MCF 10A (cell line): ENCODE measurements at regions not wholly inside any gene's neighbourhood (a gene's known extent, or its start where the extent isn't known, plus 50 kb on each side); places are given as distances from the start of the nearest gene placed in this dataset.

ENCODE experiments used
- BruUV-seq: library from RNA; stranded (reverse); fragments of 400-500 nt; replicated peaks from 2 replicates; lab custom pipeline; 2021; lab: Mats Ljungman, UMichigan
- CTCF ChIA-PET: fragments of 300-600 bp; sonication (Branson Sonifier 250); formaldehyde crosslinking; extraction: SDS; loops from one replicate; lab custom pipeline; 2021; ENCODE audit warnings: antibody characterized with exemption, inconsistent platforms; lab: Yijun Ruan, JAX
- POLR2A ChIA-PET: fragments of 300-600, 350-650 bp; sonication (Branson Sonifier 250); formaldehyde crosslinking; extraction: SDS; loops from one replicate; lab custom pipeline; 2020; ENCODE audit warnings: antibody characterized with exemption, inconsistent platforms; lab: Yijun Ruan, JAX
- DNase-seq: peaks from one replicate; pipeline ENCODE4 v3.0.0-alpha.2; 2018; ENCODE audit not compliant: unreplicated experiment
- H3K27ac Mint-ChIP-seq: one replicate; pipeline ENCODE4 v1.8.0; 2022; ENCODE audit warnings: mild to moderate bottlenecking, low read depth, mixed read lengths; ENCODE audit not compliant: unreplicated experiment
- H3K27me3 Mint-ChIP-seq: one replicate; pipeline ENCODE4 v1.8.0; 2022; ENCODE audit warnings: mixed read lengths; ENCODE audit not compliant: insufficient read depth, unreplicated experiment
- H3K36me3 Mint-ChIP-seq: one replicate; pipeline ENCODE4 v1.8.0; 2022; ENCODE audit warnings: mild to moderate bottlenecking, moderate library complexity, mixed read lengths; ENCODE audit not compliant: insufficient read depth, unreplicated experiment
- H3K4me1 Mint-ChIP-seq: one replicate; pipeline ENCODE4 v1.8.0; 2022; ENCODE audit warnings: mixed read lengths; ENCODE audit not compliant: insufficient read depth, unreplicated experiment
- H3K4me3 Mint-ChIP-seq: one replicate; pipeline ENCODE4 v1.8.0; 2022; ENCODE audit warnings: mild to moderate bottlenecking, moderate library complexity, mixed read lengths; ENCODE audit not compliant: unreplicated experiment
- H3K9me3 Mint-ChIP-seq: one replicate; pipeline ENCODE4 v1.8.0; 2022; ENCODE audit warnings: mixed read lengths; ENCODE audit not compliant: unreplicated experiment
- intact Hi-C: fragments of 100-400 bp; cut with micrococcal nuclease; formaldehyde crosslinking; loops from 2 replicates; pipeline ENCODE4 v1.14.1; 2022
- TF ChIP-seq, protein P1 (sequence below): fragments of 200-600 bp; IDR thresholded peaks from one replicate; pipeline ENCODE4 v1.8.0; 2022; ENCODE audit warnings: antibody characterized with exemption, mild to moderate bottlenecking; ENCODE audit not compliant: unreplicated experiment

DNA sequence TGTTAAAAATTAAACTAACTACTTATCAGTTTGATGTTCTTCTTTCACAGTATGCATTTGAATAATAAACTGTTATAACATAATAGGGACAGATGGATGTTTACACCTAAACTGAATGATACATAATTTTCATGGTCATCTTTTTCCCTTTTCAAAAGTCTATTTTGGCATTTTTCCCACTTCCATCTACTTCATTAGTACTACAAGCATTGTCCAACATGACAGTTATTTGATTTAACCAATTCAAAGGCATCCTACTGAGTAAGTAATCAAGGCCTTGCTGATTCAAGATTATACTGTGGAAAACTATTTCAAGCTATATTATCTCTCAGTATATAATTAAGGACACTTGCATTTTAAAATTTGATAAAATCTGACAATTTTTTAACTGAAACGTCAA is 212.9 kb downstream of the FAT4 start:
- DNase-seq = no peak
- ChIA-PET POLR2A (no interaction called here), CTCF (interaction anchor here (0.6 kb wide), 1 partner anchor 750 kb away, joined by 3 read pairs; no protein-coding TSS in a partner anchor)
- TF ChIP-seq, protein P1, sequence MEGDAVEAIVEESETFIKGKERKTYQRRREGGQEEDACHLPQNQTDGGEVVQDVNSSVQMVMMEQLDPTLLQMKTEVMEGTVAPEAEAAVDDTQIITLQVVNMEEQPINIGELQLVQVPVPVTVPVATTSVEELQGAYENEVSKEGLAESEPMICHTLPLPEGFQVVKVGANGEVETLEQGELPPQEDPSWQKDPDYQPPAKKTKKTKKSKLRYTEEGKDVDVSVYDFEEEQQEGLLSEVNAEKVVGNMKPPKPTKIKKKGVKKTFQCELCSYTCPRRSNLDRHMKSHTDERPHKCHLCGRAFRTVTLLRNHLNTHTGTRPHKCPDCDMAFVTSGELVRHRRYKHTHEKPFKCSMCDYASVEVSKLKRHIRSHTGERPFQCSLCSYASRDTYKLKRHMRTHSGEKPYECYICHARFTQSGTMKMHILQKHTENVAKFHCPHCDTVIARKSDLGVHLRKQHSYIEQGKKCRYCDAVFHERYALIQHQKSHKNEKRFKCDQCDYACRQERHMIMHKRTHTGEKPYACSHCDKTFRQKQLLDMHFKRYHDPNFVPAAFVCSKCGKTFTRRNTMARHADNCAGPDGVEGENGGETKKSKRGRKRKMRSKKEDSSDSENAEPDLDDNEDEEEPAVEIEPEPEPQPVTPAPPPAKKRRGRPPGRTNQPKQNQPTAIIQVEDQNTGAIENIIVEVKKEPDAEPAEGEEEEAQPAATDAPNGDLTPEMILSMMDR = no peak
- H3K27ac Mint-ChIP-seq = no peak overlapping the region
- no TSS peak for BruUV-seq
- no peaks in the 10 kb centered on the region for H3K36me3 Mint-ChIP-seq
- no peak overlapping the region for H3K4me3 Mint-ChIP-seq
- intact Hi-C loops = no loop called here
- H3K9me3 Mint-ChIP-seq = peaks cover 3% of the 10 kb centered on the region
- H3K27me3 Mint-ChIP-seq = no peaks in the 10 kb centered on the region
- peaks cover 6% of the 10 kb centered on the region for H3K4me1 Mint-ChIP-seq

DNA sequence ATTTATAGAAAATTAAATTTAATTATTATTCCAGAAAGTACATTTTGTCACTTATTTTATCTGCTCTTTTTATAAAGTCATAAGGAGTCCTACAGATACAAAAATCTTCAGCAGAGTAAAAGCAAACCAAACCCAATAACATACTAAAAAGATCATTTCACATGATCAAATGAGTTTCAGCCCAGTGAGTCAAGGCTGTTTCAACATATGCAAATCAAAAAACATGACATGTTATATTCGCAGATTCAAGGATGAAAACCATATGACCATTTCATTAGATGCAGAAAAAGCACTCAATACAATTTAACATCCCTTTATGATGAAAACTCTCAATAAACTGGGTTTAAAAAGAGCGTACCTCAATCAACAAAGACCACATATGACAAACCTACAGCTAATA is 214.3 kb downstream of the FAT4 start:
- Mint-ChIP-seq H3K36me3 (no peaks in the 10 kb centered on the region), H3K27me3 (no peaks in the 10 kb centered on the region), H3K27ac (no peak overlapping the region), H3K9me3 (peaks cover 7% of the 10 kb centered on the region), H3K4me1 (peaks cover 6% of the 10 kb centered on the region), H3K4me3 (no peak overlapping the region)
- intact Hi-C loops = no loop called here
- DNase-seq = no peak
- ChIA-PET POLR2A (no interaction called here), CTCF (no interaction called here)
- BruUV-seq = no TSS peak
- TF ChIP-seq, protein P1 = no peak

DNA sequence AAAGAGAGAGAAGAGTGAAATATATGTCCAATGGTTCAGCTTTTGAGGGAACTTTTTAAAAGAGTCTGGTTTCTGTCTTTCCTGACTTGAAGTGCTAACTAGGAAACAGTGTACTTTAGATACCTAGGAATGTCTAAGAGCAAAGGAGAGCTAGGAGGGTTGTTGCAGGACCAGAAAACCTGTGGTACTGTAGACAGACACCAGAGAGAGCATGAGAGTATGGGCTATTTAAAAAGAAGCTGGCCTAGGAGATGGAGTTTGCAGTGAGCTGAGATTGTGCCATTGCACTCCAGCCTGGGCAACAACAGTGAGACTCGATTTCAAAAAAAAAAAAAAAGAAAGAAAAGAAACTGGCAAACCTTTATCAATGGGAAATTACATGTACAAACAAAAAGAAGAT is 223.9 kb downstream of the FAT4 start:
- no peak for DNase-seq
- CTCF ChIA-PET = no interaction called here
- TF ChIP-seq, protein P1 = no peak
- H3K27ac Mint-ChIP-seq = no peak overlapping the region
- no peak overlapping the region for H3K4me3 Mint-ChIP-seq
- peaks cover 10% of the 10 kb centered on the region for H3K9me3 Mint-ChIP-seq
- no peaks in the 10 kb centered on the region for H3K27me3 Mint-ChIP-seq
- no TSS peak for BruUV-seq
- H3K4me1 Mint-ChIP-seq = no peaks in the 10 kb centered on the region
- POLR2A ChIA-PET = no interaction called here
- H3K36me3 Mint-ChIP-seq = no peaks in the 10 kb centered on the region
- intact Hi-C loops = no loop called here

DNA sequence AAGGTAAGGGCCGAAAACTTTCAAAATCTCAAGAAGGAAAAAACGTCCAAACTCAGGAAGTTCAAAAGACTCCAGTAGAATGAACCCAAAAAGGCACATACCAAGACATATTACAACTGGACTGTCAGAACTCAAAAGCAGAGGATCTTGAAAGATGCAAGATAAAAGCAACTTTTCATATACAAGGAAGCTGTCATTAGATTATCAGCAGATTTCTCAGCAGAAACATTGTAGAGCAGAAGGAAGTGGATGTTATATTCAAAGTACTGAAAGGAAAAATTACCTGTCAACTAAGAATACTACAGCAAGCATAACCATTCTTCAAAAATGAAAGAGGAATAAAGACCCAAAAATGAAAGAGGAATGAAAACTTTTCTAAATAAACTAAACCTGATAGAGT is 224.9 kb downstream of the FAT4 start:
- H3K4me3 Mint-ChIP-seq = no peak overlapping the region
- H3K9me3 Mint-ChIP-seq = peaks cover 10% of the 10 kb centered on the region
- intact Hi-C loops = no loop called here
- no peaks in the 10 kb centered on the region for H3K4me1 Mint-ChIP-seq
- no peaks in the 10 kb centered on the region for H3K27me3 Mint-ChIP-seq
- POLR2A ChIA-PET = no interaction called here
- BruUV-seq = no TSS peak
- no peak overlapping the region for H3K27ac Mint-ChIP-seq
- TF ChIP-seq, protein P1 = no peak
- no peak for DNase-seq
- H3K36me3 Mint-ChIP-seq = no peaks in the 10 kb centered on the region
- CTCF ChIA-PET = no interaction called here
